Liver (tissue), 8 donors: ENCODE measurements at regions not wholly inside any gene's neighbourhood (a gene's known extent, or its start where the extent isn't known, plus 50 kb on each side); places are given as distances from the start of the nearest gene placed in this dataset.

ENCODE experiments used
- DNase-seq: peaks from one replicate; pipeline ENCODE4 v3.0.0-alpha.2; 2017; ENCODE audit warnings: low spot score
- H3K27ac ChIP-seq, 2 donors: one replicate each; pipeline ENCODE4 v1.7.0; 2013; ENCODE audit warnings: inconsistent platforms in 2 of 2, low read length in 2 of 2, control low read depth in 1 of 2, low read depth in 1 of 2, mild to moderate bottlenecking in 1 of 2
- H3K27me3 ChIP-seq, 4 donors: one replicate each; pipeline versions ENCODE4 v1.6.1 to v1.7.0; 2013; ENCODE audit warnings: low read length in 3 of 4, inconsistent platforms in 1 of 4, mild to moderate bottlenecking in 1 of 4, moderate library complexity in 1 of 4; ENCODE audit not compliant: control insufficient read depth in 4 of 4, insufficient read depth in 4 of 4
- H3K36me3 ChIP-seq, 4 donors: one replicate each; pipeline versions ENCODE4 v1.6.1 to v1.7.0; 2013; ENCODE audit warnings: low read length in 3 of 4, mild to moderate bottlenecking in 3 of 4, low read depth in 1 of 4, moderate library complexity in 1 of 4; ENCODE audit not compliant: control insufficient read depth in 4 of 4, insufficient read depth in 3 of 4
- H3K4me1 ChIP-seq, 4 donors: one replicate each; pipeline versions ENCODE4 v1.6.1 to v1.7.0; 2013; ENCODE audit warnings: low read length in 3 of 4, mild to moderate bottlenecking in 3 of 4, moderate library complexity in 1 of 4; ENCODE audit not compliant: control insufficient read depth in 4 of 4, insufficient read depth in 4 of 4
- H3K4me3 ChIP-seq, 3 donors: one replicate each; pipeline versions ENCODE4 v1.6.1 to v1.7.0; 2013; ENCODE audit warnings: low read length in 3 of 3, control low read depth in 1 of 3, low read depth in 1 of 3, mild to moderate bottlenecking in 1 of 3
- H3K9ac ChIP-seq, 2 donors: one replicate each; pipeline ENCODE4 v1.7.0; 2013; ENCODE audit warnings: low read length in 2 of 2, mild to moderate bottlenecking in 2 of 2, moderate library complexity in 2 of 2, control low read depth in 1 of 2, low read depth in 1 of 2
- H3K9me3 ChIP-seq, 4 donors: one replicate each; pipeline versions ENCODE4 v1.6.1 to v1.7.0; 2013; ENCODE audit warnings: low read length in 3 of 4; ENCODE audit not compliant: control insufficient read depth in 4 of 4
- EGR1 ChIP-seq, 2 donors: IDR thresholded peaks; 2 replicates each; pipeline ENCODE4 v1.6.1; 2016 to 2018; ENCODE audit warnings: antibody characterized with exemption in 2 of 2, low read depth in 2 of 2
- FOXA1 ChIP-seq: IDR thresholded peaks from 2 replicates; pipeline ENCODE4 v1.6.1; 2016; ENCODE audit warnings: antibody characterized with exemption
- FOXA2 ChIP-seq: IDR thresholded peaks from 2 replicates; pipeline ENCODE4 v1.6.1; 2016; ENCODE audit warnings: antibody characterized with exemption
- GABPA ChIP-seq, 2 donors: IDR thresholded peaks in 1 of 2; conservative IDR thresholded peaks in 1 of 2; 2 replicates each; pipeline ENCODE4 v1.6.1; 2016; ENCODE audit warnings: antibody characterized with exemption in 2 of 2, mild to moderate bottlenecking in 1 of 2, moderate library complexity in 1 of 2
- HNF4A ChIP-seq, 2 donors: conservative IDR thresholded peaks; 2 replicates each; pipeline ENCODE4 v1.6.1; 2016; ENCODE audit warnings: antibody characterized with exemption in 2 of 2, mild to moderate bottlenecking in 2 of 2
- HNF4G ChIP-seq: IDR thresholded peaks from 2 replicates; pipeline ENCODE4 v1.6.1; 2016; ENCODE audit warnings: antibody characterized with exemption
- JUND ChIP-seq, 2 donors: IDR thresholded peaks; 2 replicates each; pipeline ENCODE4 v1.6.1; 2016; ENCODE audit warnings: antibody characterized with exemption in 2 of 2
- NR2F2 ChIP-seq: IDR thresholded peaks from 2 replicates; pipeline ENCODE4 v1.6.1; 2016; ENCODE audit warnings: antibody characterized with exemption
- RAD21 ChIP-seq, 2 donors: IDR thresholded peaks; 2 replicates each; pipeline ENCODE4 v1.6.1; 2016; ENCODE audit warnings: antibody characterized with exemption in 2 of 2, mild to moderate bottlenecking in 2 of 2
- RXRA ChIP-seq, 2 donors: IDR thresholded peaks; 2 replicates each; pipeline ENCODE4 v1.6.1; 2017 to 2018; ENCODE audit warnings: antibody characterized with exemption in 2 of 2, mild to moderate bottlenecking in 1 of 2
- SP1 ChIP-seq: IDR thresholded peaks from 2 replicates; pipeline ENCODE4 v1.6.1; 2018; ENCODE audit warnings: antibody characterized with exemption, mild to moderate bottlenecking
- TAF1 ChIP-seq: conservative IDR thresholded peaks from 2 replicates; pipeline ENCODE4 v1.6.1; 2016; ENCODE audit warnings: antibody characterized with exemption, mild to moderate bottlenecking
- YY1 ChIP-seq: IDR thresholded peaks from 2 replicates; pipeline ENCODE4 v1.6.1; 2016; ENCODE audit warnings: antibody characterized with exemption, mild to moderate bottlenecking
- WGBS: extraction: QIAGEN DNeasy Blood & Tissue Kit; methylation state at CpG from one replicate; pipeline ENCODE4 v1.1.7; 2013; 5-methylcytosine and 5-hydroxymethylcytosine counted together
- TF ChIP-seq, protein P1 (sequence below): IDR thresholded peaks from 2 replicates; pipeline ENCODE4 v1.6.1; 2016; ENCODE audit warnings: antibody characterized with exemption, mild to moderate bottlenecking
- TF ChIP-seq, protein P2 (sequence below): fragments of 150-350 bp; IDR thresholded peaks from 2 replicates; pipeline ENCODE4 v1.5.1; 2017; ENCODE audit warnings: improper control_type of control experiment, low read depth, low read length; ENCODE audit not compliant: missing input control
- TF ChIP-seq, protein P3 (sequence below): IDR thresholded peaks from 2 replicates; pipeline ENCODE4 v1.6.1; 2016; ENCODE audit warnings: antibody characterized with exemption
- TF ChIP-seq, protein P4 (sequence below): IDR thresholded peaks from 2 replicates; pipeline ENCODE4 v1.6.1; 2016; ENCODE audit warnings: antibody characterized with exemption
- TF ChIP-seq, protein P5 (sequence below): IDR thresholded peaks from 2 replicates; pipeline ENCODE4 v1.6.1; 2016; ENCODE audit warnings: antibody characterized with exemption
- donor health status: healthy.
- donor health status: healthy.
- donor health status: healthy.
- donor health status: healthy.
- donor health status: healthy.

DNA sequence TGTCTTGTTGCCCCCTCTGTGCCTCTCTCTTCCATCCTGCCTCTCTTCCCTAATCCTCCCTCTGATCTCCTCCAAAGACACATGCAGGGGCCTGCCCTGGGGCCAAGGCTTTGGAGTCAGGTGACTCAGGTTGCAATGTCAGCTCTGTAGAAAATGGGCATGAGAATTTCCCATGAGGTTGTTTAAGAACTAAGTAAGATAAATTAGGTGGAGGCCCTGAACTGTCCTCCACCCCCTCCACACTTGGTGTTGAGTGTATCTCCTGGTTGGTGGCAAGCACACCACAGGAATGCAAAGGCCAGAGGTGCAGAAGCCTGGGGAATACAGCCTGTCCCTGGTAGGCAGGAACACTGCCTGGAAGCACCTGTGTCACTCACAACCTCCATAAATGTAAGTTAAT, 63.9 kb upstream of the GRIK3 start:
- Histone ChIP-seq H3K4me1 (no peaks in the 10 kb centered on the region), H3K27me3 (no peaks in the 10 kb centered on the region), H3K9ac (no peak overlapping the region), H3K4me3 (no peak overlapping the region), H3K36me3 (no peaks in the 10 kb centered on the region), H3K9me3 (peaks cover 0 to 1% (median 0%) of the 10 kb centered on the region in 4 donors), H3K27ac (no peak overlapping the region)
- TF ChIP-seq RXRA (IDR thresholded peaks at IDR 0.05) (no peak), YY1 (no peak), HNF4G (no peak)
- DNase-seq = no peak

DNA sequence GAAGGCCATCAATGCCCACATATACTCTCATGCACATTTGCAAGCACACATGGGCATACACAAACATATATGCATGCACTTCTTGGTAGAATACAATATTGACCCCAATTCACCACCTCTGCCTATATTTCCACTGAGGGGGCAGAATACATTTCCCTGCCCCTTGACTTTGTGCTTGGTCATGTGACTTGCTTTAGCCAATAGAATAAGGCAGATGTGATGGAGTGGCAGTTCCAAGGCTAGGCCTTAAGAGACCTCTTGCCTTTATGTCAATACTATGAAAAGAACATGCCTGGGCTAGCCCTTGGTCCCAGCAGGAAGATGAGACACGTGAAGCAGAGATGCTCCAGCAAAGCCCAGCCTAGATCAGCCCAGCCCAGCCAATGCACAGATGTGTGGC, 66.0 kb upstream of the GRIK3 start:
- Histone ChIP-seq H3K4me3 (no peak overlapping the region), H3K9me3 (peaks cover 0 to 1% (median 0%) of the 10 kb centered on the region in 4 donors), H3K4me1 (no peaks in the 10 kb centered on the region), H3K27ac (no peak overlapping the region), H3K27me3 (no peaks in the 10 kb centered on the region), H3K36me3 (no peaks in the 10 kb centered on the region), H3K9ac (no peak overlapping the region)
- TF ChIP-seq JUND (IDR thresholded peaks at IDR 0.05) (no peak), TAF1 (no peak), YY1 (no peak), FOXA1 (no peak), SP1 (no peak), GABPA (IDR thresholded peaks at IDR 0.05 in 1 of 2, conservative IDR thresholded peaks at IDR 0.05 in 1 of 2) (no peak), EGR1 (IDR thresholded peaks at IDR 0.05; ENCODE audit: low read depth in 2 of 2) (no peak), HNF4G (no peak), RXRA (IDR thresholded peaks at IDR 0.05) (no peak), NR2F2 (no peak), HNF4A (conservative IDR thresholded peaks at IDR 0.05) (no peak), RAD21 (IDR thresholded peaks at IDR 0.05) (no peak), FOXA2 (no peak)
- TF ChIP-seq, protein P1, sequence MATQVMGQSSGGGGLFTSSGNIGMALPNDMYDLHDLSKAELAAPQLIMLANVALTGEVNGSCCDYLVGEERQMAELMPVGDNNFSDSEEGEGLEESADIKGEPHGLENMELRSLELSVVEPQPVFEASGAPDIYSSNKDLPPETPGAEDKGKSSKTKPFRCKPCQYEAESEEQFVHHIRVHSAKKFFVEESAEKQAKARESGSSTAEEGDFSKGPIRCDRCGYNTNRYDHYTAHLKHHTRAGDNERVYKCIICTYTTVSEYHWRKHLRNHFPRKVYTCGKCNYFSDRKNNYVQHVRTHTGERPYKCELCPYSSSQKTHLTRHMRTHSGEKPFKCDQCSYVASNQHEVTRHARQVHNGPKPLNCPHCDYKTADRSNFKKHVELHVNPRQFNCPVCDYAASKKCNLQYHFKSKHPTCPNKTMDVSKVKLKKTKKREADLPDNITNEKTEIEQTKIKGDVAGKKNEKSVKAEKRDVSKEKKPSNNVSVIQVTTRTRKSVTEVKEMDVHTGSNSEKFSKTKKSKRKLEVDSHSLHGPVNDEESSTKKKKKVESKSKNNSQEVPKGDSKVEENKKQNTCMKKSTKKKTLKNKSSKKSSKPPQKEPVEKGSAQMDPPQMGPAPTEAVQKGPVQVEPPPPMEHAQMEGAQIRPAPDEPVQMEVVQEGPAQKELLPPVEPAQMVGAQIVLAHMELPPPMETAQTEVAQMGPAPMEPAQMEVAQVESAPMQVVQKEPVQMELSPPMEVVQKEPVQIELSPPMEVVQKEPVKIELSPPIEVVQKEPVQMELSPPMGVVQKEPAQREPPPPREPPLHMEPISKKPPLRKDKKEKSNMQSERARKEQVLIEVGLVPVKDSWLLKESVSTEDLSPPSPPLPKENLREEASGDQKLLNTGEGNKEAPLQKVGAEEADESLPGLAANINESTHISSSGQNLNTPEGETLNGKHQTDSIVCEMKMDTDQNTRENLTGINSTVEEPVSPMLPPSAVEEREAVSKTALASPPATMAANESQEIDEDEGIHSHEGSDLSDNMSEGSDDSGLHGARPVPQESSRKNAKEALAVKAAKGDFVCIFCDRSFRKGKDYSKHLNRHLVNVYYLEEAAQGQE = no peak
- TF ChIP-seq, protein P2, sequence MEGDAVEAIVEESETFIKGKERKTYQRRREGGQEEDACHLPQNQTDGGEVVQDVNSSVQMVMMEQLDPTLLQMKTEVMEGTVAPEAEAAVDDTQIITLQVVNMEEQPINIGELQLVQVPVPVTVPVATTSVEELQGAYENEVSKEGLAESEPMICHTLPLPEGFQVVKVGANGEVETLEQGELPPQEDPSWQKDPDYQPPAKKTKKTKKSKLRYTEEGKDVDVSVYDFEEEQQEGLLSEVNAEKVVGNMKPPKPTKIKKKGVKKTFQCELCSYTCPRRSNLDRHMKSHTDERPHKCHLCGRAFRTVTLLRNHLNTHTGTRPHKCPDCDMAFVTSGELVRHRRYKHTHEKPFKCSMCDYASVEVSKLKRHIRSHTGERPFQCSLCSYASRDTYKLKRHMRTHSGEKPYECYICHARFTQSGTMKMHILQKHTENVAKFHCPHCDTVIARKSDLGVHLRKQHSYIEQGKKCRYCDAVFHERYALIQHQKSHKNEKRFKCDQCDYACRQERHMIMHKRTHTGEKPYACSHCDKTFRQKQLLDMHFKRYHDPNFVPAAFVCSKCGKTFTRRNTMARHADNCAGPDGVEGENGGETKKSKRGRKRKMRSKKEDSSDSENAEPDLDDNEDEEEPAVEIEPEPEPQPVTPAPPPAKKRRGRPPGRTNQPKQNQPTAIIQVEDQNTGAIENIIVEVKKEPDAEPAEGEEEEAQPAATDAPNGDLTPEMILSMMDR = no peak
- TF ChIP-seq, protein P3, sequence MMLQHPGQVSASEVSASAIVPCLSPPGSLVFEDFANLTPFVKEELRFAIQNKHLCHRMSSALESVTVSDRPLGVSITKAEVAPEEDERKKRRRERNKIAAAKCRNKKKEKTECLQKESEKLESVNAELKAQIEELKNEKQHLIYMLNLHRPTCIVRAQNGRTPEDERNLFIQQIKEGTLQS = no peak
- TF ChIP-seq, protein P4, sequence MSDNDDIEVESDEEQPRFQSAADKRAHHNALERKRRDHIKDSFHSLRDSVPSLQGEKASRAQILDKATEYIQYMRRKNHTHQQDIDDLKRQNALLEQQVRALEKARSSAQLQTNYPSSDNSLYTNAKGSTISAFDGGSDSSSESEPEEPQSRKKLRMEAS = no peak
- TF ChIP-seq, protein P5, sequence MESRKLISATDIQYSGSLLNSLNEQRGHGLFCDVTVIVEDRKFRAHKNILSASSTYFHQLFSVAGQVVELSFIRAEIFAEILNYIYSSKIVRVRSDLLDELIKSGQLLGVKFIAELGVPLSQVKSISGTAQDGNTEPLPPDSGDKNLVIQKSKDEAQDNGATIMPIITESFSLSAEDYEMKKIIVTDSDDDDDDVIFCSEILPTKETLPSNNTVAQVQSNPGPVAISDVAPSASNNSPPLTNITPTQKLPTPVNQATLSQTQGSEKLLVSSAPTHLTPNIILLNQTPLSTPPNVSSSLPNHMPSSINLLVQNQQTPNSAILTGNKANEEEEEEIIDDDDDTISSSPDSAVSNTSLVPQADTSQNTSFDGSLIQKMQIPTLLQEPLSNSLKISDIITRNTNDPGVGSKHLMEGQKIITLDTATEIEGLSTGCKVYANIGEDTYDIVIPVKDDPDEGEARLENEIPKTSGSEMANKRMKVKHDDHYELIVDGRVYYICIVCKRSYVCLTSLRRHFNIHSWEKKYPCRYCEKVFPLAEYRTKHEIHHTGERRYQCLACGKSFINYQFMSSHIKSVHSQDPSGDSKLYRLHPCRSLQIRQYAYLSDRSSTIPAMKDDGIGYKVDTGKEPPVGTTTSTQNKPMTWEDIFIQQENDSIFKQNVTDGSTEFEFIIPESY = no peak
- 26% methylated on average over 1 of the region's 1 CpG for WGBS
- no peak for DNase-seq
